Ishikawa (cell line): ENCODE measurements at regions not wholly inside any gene's neighbourhood (a gene's known extent, or its start where the extent isn't known, plus 50 kb on each side); places are given as distances from the start of the nearest gene placed in this dataset.

ENCODE experiments used
- CREB1 ChIP-seq: IDR thresholded peaks from 2 replicates; pipeline ENCODE4 v1.6.1; 2012; ENCODE audit warnings: low read depth
- EP300 ChIP-seq: IDR thresholded peaks from 2 replicates; pipeline ENCODE4 v1.6.1; 2012; ENCODE audit warnings: borderline replicate concordance
- RAD21 ChIP-seq: IDR thresholded peaks from 2 replicates; pipeline ENCODE4 v1.6.1; 2012; ENCODE audit warnings: low read depth
- TAF1 ChIP-seq: IDR thresholded peaks from 2 replicates; pipeline ENCODE4 v1.6.1; 2012; ENCODE audit warnings: low read depth, mild to moderate bottlenecking
- TF ChIP-seq, protein P1 (sequence below): IDR thresholded peaks from 2 replicates; pipeline ENCODE4 v1.6.1; 2012; ENCODE audit warnings: low read depth, mild to moderate bottlenecking
- TF ChIP-seq, protein P2 (sequence below): IDR thresholded peaks from 2 replicates; pipeline ENCODE4 v1.6.1; 2012

DNA sequence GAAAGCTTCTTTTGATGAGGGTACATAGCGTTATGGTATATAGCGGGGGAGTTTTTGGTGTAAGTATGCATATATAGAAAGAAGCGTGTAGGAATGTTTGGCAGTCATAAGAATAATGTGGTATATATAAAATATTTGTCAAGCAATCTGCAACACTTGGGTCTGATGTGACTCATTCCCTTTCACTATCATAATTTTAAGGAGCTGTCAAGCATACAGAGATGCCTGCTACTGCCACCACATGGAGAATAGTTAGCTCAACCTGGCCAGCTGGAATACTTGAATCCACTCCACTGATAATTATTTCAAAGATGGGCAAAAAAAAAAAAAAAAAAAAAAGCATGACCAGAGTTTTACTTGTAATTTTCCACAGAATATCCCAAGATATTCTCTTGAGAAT lies 559.8 kb upstream of the REG3G start:
- TF ChIP-seq EP300, result no peak
- no peak for TF ChIP-seq TAF1
- TF ChIP-seq, protein P1, sequence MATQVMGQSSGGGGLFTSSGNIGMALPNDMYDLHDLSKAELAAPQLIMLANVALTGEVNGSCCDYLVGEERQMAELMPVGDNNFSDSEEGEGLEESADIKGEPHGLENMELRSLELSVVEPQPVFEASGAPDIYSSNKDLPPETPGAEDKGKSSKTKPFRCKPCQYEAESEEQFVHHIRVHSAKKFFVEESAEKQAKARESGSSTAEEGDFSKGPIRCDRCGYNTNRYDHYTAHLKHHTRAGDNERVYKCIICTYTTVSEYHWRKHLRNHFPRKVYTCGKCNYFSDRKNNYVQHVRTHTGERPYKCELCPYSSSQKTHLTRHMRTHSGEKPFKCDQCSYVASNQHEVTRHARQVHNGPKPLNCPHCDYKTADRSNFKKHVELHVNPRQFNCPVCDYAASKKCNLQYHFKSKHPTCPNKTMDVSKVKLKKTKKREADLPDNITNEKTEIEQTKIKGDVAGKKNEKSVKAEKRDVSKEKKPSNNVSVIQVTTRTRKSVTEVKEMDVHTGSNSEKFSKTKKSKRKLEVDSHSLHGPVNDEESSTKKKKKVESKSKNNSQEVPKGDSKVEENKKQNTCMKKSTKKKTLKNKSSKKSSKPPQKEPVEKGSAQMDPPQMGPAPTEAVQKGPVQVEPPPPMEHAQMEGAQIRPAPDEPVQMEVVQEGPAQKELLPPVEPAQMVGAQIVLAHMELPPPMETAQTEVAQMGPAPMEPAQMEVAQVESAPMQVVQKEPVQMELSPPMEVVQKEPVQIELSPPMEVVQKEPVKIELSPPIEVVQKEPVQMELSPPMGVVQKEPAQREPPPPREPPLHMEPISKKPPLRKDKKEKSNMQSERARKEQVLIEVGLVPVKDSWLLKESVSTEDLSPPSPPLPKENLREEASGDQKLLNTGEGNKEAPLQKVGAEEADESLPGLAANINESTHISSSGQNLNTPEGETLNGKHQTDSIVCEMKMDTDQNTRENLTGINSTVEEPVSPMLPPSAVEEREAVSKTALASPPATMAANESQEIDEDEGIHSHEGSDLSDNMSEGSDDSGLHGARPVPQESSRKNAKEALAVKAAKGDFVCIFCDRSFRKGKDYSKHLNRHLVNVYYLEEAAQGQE, result no peak
- TF ChIP-seq CREB1, result no peak
- no peak; the same call in 1 of the 2 replicates for TF ChIP-seq RAD21
- TF ChIP-seq, protein P2, sequence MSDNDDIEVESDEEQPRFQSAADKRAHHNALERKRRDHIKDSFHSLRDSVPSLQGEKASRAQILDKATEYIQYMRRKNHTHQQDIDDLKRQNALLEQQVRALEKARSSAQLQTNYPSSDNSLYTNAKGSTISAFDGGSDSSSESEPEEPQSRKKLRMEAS, result no peak
